HG03039 (cell line): ENCODE measurements at regions not wholly inside any gene's neighbourhood (a gene's known extent, or its start where the extent isn't known, plus 50 kb on each side); places are given as distances from the start of the nearest gene placed in this dataset.
"Not testable (repeated sequence)": the region's sequence is repeated elsewhere in the genome, so short reads cannot be mapped to it uniquely, and the experiment has no call there.

Source experiments
- ATAC-seq: cut with Tn5 transposase; IDR thresholded peaks from one replicate; pipeline ENCODE4 v1.9.1; 2021; ENCODE audit warnings: mild to moderate bottlenecking, moderate library complexity; ENCODE audit not compliant: unreplicated experiment

DNA sequence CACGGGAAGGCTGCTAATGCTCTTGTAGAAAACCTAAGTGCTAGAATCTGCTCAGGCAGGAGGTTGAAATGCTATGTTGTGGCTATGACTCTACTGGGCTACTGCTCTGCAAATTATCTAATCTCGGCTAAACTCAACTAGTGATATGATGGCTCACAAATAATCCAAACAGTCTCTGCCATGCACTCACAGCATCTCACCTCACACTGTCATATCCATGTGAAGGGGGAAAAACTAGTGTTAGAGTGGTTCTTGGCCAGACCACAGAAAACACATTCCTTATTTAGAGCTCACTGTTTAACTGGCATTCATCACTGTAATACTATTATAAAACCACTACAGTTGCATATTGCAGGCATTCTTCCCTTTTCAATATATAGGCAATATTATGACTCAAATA lies 81.8 kb upstream of the DST start:
- ATAC-seq = no peak

DNA sequence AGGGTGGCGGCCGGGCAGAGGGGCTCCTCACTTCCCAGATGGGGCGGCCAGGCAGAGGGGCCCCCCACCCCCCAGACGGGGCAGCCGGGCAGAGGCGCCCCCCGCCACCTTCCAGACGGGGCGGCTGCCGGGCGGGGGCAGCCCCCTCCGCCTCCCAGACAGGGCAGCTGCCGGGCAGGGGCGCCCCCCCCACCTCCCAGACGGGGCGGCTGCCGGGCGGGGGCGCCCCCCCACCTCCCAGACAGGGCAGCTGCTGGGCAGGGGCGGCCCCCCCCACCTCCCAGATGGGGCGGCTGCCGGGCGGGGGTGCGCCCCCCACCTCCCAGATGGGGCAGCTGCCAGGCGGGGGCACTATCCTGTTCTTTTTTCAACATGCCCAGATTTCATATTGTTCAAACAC lies 78.2 kb upstream of the DST start:
- ATAC-seq = no peak

DNA sequence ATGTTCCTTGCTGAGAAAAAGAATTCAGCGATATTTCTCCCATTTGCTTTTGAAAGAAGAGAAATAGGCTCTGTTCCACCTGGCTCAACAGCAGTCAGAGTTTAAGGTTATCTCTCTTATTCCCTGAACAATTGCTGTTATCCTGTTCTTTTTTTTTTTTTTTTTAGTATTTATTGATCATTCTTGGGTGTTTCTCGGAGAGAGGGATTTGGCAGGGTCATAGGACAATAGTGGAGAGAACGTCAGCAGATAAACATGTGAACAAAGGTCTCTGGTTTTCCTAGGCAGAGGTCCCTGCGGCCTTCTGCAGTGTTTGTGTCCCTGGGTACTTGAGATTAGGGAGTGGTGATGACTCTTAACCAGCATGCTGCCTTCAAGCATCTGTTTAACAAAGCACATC lies 77.5 kb upstream of the DST start:
- not testable (repeated sequence) for ATAC-seq

DNA sequence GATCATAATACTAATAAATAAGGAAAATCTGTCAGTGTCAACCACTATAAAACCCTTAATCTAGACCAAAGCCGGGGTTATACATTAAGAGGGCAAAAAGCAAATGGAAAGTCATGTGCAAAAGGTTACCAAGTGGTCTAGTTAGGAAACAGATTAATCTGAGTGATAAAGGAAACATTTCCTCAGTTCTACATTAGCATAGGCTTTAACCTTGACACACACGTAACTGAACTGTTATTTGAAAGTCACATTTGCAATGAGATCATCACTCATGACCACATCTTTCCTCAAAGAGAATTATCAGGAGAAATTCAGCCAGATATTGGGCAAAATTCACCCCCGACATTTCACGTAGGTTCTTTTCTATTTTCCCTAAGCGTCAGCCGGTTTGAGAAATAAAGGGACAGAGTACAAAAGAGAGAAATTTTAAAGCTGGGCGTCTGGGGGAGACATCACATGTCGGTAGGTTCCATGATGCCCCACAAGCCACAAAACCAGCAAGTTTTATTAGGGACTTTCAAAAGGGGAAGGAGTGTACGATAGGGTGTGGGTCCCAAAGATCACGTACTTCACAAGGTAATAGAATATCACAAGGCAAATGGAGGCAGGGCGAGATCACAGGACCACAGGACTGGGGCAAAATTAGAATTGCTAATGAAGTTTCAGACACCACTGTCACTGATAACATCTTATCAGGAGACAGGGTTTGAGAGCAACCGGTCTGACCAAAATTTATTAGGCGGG lies 76.8 kb upstream of the DST start:
- not testable (repeated sequence) for ATAC-seq

DNA sequence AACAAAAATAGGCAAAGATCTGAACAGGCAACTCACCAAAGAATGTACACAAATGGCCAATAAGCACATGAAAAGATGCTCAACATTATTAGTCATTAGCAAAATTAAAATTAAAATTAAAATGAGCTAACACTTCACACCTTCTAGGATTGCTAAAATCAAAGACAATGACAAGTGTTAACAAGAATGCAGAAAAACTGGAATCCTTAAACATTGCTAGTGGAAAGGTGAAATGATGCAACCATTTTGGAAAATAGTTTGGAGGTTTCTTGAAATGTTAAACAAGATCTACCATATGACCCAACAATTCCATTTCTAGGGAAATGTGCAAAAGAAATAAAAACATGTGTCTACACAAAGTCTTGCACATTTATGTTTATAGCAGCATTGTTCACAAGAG lies 75.5 kb upstream of the DST start:
- ATAC-seq = no peak

DNA sequence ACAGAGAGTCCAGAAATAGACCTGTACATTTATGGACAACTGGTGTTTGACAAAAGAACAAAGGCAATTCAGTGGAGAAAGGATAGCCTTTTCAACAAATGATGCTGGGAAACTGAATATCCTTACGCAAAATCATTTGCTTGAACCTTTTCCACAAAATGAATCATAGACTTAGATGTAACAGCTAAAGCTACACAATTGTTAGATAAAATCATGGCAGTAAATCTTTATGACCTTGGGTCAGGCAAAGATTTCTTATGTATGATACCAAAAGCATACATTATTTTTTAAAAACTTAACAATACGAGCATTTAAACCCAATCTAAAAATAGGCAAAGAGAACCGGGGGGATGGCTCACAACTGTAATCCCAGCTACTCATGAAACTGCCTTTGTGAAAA lies 73.5 kb upstream of the DST start:
- ATAC-seq = no peak

DNA sequence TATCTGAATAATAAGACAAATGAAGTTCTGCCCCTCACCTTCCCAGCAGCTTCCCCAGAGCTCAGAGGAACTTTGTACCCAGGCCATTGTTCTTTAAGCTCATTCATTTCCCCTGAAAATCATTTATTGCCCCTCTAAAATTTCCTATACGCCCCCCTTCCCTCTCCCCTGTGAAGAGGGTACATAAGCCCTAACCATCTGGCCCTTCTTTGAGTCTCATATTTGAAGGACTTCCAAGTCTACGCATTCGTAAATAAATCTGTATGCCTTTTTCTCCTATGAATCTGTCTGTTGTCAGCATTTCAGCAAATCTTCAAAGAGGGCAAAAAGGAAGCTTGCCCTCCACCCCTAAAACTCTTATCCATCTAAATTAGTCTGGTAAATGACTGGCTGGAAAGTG lies 73.1 kb upstream of the DST start:
- no peak for ATAC-seq

DNA sequence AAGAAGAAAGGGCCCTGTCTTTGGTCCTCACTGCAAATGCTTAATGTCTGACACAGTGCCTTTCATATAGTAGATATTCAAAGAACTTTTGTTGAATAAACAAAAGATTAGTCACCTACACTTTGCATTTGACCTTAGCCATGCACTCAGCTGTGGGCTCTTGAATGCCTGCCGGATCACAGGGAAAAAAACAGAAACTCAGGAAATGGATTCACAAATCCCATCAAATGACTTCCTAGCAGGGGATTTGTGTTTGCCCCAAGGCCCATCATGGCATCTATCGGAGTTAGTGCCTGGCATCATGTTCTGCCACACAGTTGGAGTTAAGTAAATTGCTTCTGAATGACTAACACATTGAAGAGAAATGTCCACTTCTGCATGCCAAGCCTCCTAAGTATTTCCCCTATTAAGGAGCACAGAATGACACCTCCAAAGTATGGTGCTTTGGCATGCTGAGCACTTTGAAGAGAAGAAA lies 72.3 kb upstream of the DST start:
- ATAC-seq = no peak

DNA sequence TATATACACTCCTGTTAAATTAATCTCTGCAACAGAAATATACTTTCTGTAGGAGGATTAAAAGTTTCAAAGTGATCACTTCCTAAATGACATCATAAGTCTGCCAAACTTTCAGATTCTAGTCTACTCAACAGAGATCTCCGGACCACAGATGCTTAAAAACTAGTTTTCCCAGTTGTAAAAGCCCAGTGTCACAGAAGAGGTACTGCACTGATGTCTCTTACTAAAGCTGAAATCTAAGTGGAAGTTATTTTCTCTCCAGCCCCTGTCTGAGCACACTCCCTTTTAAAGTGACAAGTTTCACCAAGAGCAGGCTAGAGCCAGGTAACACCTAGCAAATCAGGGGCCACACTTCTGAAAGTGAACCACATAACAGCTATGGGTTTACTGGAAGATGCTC lies 71.6 kb upstream of the DST start:
- ATAC-seq = no peak

DNA sequence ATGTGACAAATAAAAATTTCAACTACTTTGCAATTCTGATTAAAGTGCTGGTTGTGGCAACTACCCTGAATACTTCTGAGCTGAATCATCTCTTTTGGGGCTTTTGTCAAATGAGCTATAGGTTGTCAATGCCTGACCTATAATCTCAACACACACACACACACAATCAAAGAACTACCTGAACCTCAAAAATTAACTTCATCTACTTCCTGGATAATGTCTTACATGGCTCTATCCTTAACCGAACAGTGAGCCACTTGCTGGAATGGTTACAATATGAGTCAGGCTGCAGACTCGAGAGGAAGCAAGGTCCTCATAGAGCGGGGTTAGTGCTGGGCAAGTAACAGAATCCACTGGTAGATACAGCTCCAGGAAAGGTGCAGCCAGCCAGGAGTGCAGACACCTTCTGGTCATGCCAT lies 70.6 kb upstream of the DST start:
- ATAC-seq = no peak

DNA sequence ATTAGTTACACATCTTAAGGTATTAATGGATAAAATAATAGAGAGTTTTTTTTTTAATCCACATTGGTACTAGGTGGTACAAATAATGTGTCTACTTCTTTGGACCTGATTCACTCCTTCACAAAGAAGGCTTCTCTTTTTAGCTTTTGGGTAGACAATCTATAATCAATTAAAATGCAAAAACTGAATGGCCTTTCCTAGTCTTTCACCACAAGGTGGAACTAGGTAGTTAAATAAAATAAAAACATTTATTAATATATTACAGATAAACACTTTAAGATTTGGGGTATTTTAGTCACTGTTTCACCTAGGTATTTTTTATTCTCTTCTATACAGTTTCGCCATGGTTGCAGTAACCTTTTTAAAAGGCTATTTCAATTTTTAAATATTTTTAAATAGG lies 68.3 kb upstream of the DST start:
- no peak for ATAC-seq

DNA sequence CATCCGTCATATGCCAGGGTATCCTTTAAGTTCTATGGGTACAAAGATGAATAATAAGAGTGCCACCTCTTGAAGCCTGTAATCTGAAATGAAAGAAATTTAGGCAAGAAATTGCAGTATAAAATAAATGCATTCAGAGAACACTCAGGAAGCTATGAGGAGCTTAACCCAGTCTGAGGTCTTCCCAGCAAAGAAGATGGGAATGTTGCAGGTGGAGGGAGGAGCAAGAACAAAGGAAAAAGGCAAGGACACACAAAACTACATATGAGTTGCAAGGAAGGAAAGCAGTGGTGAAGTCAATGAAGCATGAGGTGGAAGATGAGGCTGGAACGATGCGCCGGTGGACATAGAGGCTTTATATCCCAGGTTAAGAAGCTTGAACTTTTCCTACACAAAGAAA lies 67.0 kb upstream of the DST start:
- ATAC-seq = no peak

DNA sequence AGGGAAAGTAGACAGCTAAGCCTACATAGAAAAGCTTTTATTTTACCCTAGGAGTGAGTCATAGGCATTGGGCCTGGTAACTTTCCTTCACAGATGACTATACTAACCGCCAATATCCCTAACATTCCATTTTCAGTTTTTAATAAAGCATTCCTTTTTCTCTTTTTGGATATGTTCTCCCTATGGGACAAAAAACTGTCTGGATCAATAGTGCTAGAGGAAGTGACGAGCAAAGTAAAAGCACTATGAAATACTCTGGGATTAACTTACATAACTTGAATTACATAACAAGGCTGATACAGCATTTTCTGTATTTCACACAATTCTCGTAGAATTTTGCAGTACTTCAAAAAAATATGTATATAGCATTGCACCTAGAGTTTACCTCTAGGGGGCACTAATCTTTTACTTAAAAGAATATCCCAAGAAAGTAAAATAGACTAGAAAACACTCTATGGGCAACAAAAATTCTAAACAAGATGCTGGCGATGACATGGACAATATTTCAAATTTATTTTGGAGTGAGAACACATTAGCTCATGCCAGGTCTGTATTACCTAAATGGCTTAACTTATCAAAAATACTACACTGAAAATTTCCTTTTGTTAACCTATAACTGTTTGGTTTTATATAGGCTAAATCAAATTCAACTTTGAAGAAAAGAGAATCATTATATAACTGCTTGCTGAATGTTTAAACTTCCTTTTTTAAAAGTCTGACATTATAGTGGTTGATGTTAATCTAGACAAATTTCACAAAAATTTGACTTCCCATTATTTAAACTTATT lies 66.3 kb upstream of the DST start:
- ATAC-seq = no peak

DNA sequence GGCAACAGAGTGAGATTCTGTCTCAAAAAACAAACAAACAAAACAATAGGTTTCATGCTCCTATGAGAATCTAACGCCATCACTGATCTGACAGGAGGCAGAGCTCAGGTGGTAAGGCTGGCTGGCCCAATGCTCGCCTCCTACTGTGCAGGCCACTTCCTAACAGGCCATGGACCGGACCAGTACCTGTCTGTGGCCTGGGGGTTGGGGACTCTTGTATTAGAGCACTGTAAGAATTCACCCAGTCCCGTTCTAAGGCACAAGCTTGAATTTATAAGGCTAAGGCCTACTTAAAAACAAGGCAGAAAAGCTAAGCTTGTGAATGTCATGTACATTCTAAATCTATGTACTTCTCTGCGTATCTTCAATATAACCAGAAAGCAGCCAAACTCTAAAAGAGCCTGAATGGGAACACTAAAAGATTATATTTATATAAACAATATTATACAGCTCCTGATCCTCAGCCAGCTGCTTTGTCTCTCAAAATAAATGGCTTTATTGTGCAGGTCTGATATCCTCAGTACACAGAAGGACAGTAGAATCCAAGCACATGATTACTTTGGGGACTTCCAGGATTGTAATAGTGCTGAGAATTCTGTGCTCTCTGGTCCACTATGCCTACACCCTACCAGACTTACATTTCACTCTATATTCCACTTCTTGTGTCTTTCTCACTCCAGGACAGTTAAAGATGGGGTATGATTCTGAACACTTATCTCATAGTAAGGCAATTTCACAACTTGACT lies 64.5 kb upstream of the DST start:
- ATAC-seq = no peak

DNA sequence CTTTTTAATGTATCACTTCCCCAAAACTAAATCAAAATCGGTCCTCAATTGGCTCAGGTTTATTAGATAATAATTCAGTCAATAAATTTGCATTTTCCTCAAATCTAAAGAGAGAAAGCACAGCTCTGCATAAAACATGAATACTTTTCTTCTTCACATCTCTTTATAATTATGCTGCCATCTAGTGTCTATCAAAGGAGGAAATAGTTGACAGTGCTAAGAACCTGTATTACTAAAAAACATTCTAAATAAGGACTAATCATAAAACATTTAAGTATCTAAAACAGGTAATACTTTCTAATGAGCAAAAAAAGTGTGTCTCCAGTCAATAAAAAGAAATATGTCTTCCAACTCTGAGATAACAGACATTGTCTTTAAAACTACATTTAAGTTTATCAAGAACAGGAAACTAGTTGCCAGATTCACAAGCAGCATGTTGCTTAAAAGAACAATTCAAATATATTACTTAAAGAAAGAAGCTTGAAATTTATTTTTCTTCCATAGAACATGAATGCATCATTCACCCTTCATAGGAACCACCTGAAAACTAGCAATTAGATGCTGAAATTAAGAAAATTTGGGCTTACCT lies 56.5 kb upstream of the DST start:
- ATAC-seq = no peak

DNA sequence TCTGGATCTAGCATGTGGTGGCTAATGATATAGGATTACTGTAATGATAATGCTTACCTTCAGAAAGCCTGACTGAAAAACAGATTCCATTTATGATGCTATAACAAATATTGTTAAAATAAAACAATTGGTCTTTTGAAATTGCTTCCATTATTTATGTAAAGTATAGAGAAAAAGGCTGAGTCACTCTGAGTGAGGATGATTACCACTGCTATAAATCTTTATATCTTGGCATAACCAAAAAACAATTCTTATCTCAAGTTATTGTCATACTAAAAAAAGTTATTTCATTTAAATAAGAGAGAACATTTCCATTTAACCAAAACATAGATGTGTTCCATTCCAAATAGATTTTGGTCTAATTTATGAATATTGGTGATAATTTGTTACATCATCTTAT lies 53.0 kb upstream of the DST start:
- no peak for ATAC-seq

DNA sequence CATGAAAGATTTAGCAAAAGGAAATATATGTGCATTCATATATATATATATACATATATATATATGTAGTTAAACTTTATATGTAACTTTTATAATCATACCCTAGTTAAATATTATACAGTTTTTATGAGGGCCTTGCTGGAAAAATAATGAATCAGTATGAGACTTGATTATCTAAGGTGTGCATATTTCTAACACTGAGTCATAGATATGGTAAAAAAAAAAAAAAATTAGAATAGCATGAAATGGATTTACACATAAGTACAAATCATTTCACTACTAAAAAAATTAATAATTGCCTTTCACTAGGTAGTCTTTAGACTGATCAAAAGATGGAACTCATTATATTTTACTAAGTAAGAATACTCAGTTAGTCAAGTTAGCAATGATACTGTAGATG lies 51.3 kb upstream of the DST start:
- ATAC-seq = no peak

DNA sequence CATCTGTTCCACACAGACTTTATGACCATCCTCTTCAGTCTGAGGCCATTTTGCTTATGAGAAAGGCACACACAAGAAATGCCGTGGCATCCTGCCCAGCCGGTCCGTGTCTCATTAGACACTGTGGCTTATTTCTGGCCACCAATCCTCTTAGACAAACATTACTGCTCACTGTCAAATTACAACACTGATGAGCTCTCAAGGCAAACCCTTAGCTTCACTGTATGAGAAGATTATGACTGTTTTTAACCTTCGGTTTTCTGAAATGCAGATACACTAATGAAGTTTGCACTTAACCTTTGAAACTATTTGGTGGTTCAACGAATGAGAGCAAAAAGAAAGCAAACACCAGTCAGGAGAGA lies 50.5 kb upstream of the DST start:
- no peak for ATAC-seq

DNA sequence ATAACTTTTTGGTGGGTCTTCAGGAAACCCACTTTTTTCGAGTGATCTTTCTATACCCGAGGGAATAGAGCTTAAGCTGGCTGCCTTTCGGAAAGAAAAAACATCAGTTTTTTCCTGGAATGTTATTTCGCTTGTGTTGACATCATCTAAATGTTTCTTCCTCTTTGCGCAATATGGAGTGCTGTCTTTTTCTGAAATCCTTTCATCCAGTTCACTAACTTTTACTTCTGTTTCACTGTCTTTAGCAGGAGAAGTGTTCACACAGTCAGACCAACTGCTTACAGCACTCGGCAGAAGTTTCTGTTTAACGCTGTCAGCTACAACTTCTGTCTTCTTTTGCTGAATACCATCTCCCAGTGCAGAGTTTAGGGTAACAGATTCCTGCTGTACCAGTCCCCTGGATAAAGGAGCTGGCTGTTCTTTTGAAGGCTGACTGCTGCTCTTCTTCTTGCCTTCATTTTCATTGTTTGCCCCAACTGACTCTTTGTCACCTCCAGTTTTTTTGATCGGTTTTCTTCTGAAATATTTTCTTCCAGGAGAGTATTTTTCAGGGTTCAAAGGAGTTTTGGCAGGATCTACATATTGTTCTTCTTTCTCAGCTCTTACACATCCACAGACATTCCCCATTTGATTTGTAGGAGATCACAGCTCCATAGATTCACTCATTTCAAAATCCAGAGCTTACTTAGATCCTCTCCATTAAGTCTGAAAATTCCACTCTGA lies 50.0 kb upstream of the DST start:
- no peak for ATAC-seq
